SHP77 (cell line): ENCODE measurements at regions not wholly inside any gene's neighbourhood (a gene's known extent, or its start where the extent isn't known, plus 50 kb on each side); places are given as distances from the start of the nearest gene placed in this dataset.

Source experiments
- DNase-seq, 2 experiments: peaks; one replicate each; lab custom pipeline; 2025; lab: John Stamatoyannopoulos, UW

DNA sequence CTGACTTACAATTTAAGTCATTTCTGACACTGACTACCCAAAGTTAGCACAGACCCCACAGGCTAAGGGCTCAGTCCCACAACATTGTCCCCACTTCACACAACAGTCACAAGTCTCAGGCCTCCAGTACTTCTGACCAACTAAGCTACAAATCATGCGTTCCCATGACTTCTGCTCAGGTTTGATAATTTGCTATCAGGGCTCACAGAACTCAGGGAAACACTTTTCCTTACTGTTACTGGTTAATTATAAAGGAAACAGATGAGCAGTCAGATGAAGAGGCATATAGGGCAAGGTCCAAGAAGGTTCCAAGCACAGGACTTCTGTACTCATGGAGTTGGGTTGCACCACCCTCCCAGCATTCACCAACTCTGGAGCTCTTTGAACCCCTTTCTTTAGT is 151.2 kb upstream of the TNR start:
- DNase-seq = no peak

DNA sequence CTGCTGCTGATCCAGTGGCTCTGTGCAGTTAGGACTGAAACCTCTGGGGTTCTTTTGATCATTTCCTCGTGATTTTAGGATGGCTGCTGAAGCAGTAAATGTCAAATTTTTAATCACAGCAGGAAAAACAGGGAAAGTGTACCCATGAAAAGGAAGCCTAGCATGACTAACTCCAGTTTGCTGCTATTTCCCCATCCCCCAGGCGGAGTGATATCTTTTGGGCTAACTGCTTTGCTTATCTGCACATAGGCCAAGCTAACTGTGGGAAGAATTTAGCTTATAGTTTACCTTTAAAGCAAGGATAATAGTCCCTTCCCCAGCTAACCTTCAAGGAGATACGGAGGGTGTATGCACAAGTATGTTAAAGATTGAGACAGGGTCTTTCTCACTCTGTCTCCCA is 149.8 kb upstream of the TNR start:
- DNase-seq = no peak

DNA sequence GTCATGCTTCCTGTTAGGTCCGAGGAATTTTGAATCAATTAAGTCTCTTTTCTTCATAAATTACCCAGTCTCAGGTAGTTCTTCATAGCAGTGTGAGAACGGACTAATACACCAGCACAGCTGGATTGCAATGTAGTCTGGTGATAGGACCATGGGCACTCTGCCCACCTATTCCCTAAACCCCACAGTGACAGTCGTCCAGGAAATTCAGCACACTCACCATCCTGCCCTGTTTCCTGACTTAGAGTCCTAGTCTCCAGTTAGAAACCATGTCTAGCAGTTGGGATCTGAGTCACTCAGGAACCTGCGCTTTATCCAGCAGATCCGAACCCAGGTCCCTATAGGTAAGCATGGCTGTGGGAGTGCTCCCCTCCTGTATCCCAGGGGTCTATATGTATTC is 149.3 kb upstream of the TNR start:
- DNase-seq = no peak

DNA sequence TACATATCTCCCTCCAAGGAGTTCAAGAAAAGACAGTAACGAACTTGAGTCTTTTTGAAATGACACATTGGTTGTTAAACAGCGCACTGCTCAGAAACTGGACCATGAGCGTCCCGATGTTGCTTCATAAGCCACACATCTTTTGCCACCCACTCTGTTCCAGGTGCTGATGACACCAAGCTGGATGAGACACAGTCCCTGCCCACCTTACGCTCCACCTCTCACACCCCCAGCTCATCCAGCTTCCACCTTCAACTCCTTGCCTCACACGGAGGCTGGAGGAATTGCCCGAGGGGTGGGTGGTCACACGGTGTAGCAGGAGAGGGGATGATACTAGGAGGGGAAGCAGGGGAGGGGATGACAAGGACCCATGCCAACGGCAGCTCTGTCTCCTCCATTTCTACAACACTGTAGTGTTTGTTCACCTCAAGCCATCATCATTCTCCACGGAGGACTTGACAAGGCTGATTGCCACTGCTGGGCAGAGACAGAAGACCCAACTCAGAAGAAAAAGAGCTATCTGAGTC is 148.5 kb upstream of the TNR start:
- no peak for DNase-seq

DNA sequence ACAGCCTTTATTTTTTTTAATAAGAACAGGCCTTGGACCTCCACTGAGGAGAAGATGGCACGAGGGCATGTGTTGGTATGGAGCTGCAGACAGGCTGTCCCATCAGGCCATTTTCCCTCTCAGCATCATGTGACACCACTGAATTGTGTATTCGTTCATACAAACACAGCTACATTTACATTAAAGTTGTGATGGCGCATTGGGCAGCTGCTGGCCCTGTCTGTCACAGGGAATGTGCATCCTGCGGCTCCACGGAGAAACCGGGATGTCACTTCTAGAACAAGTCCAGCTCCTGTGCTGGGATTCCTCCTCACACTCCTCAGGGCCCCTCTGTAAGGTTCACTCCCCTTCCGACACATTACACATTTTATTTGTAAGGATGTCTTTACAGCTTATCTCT is 147.6 kb upstream of the TNR start:
- DNase-seq = no peak

DNA sequence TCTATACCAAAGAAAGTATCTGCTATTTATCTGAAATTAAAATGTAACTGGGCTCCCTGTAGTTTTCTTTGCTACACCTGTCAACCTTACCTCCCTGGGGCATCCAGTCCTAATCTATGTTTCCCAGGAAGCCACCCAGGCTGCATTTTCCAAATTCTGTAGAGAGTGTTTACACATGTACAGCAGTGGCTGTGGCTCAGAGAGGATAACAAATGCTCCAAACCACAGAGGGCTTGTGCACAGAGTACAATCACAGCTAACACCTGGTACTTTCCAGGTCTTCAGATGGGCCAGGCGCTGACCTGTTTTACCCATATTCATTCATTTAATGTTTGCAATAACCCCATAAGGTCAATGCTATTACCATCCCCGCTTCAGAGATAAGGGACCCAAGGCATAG is 146.5 kb upstream of the TNR start:
- DNase-seq = no peak

DNA sequence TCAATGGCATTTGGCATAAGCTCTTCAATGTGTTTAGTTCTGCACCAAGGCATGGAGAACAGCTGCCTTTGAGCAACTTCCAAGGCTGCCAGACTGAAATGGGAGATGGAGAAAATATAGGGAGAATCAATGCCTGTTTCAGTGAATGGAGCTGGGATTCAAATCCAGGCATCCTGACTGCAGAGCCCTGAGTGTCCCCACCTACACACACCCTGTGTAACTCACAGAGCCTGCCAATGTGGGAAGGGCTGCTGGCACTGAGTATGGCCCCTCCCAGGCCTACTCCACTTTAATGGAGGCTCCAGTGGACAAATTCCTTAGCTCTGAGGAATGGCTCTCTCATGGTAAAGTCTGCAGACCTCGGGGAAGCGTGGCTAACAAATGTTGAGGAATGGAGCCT is 145.6 kb upstream of the TNR start:
- no peak for DNase-seq

DNA sequence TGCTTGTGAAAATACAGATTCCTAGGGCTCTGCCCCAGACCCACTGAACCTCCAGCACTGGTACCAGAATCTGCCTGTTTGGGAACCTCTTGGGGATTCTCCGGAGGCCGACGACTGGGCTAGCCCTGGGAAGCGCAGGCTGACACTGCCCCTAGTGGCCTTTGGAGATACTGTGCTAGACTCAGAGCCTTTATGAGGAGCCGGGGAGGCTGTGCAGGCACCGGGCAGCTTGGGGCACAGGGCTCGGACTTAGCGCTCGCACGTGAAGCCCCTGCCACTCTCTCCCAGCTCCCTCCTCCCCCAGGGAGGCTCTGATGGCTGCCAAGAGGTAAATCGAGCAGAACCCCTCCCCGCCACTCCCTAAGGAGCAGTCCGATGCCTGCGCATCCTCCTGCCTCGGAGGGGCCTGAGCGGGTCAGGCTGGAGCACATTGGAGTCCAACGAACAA is 144.6 kb upstream of the TNR start:
- peak; percentile 37 to 61 for DNase-seq

DNA sequence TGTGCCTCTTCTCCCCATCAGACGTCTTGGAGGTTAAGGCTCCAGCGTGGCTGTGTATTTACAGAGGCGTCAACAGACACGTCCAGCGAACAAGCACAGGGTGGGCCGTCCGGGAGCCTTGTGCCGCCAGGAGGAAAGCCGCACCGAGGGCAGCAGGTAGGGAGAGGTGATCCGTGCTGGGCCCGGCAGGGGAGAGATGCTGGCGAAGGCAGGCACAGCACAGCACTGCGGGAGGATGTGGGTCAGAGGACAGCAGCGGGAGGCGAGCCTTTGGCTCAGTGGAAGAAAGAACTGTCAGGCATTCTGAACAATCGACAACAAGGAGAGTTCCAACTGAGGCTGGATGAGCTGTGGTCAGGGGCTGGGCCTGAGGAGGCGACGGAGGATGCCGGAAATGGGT is 144.1 kb upstream of the TNR start:
- DNase-seq = no peak

DNA sequence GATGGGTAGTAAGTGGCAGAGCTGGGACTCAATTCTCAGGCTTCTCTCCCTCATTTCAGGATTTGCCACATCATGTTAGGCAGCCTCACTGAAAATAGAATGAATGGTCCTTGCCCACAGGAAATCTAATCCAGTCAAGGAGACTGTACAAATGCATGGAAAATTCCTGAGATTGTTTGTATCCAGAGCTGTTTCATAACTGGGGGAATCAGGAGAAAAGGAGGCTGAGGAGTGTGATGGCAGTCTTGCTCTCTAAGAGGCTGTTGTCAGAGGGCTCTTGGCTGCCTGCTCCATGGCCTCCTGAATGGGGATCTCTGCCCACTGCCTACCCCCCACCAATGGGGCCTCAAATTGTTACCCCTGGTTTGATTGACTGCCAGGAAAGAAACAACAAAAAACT is 141.9 kb upstream of the TNR start:
- DNase-seq = no peak

DNA sequence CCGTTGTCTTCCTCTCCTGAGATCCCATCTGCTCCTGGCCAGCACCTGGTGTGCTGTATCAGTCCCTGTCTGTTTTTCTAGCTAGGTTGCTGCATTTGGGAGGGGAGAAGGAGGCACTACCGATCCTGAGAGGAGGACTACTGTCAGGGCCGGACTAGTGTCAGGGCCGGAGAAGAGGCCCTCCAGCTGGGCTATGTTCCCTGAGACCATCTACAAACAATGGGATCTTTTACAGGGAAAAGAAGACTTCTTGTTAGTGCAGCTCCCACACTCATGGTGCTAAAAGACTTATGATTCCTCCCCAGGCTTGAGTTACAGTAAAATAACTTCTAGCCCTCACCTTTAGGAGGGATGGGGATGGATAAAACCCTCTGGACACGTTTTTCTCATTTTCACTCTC is 141.0 kb upstream of the TNR start:
- no peak for DNase-seq

DNA sequence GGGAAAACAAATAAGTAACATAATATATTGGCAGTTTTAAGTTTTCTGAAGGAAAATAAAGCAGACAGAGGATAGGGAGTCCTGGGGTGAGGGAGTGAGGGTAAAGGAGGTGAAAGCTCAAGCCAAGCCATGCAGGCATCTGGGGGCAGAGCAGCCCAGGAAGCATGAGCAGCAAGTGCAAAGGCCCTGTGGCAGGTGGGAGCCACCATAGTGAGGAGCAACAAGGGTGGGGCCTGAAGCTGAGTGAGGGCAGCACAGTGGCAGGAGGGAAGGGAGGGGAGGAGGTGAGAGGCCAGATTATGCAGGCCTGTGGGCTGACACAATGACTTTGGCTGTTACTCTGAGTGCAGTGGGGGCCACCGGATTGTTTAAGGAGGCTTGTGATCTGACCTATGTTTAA is 138.8 kb upstream of the TNR start:
- DNase-seq = no peak

DNA sequence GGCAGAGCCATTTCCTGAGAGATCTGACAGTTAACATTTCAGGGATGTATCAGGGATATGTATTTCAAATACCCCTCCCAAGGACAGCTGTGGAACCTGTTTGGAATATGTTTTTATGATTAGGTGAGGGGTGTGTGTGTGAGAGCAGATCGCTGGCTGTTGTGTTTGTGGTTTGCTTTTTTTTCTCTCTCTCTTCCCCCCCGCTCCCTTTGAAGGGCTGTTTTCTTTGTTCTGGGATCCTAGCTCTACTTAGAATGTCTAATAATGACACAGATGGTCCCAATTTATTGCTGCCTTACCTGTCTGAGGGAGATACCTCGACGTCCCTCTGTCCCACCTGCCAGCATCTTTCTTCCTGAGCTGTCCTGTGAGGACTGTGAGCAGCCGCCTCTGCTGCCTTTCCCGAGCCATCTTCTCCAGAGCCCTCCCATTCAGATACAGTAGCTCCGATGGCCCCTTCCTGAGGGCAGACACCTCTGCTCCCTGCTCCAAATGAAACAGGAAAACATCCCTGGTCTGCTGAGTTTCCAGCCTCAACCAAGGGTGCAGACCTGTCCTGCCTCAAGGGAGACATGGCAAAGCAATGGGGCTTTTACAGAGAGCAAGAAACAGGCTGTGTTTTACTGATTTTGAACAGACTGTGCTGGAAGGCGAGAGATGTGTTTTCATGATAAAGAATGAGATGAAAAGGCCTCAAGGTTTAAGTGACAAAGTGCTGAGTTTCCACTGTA is 138.0 kb upstream of the TNR start:
- no peak for DNase-seq

DNA sequence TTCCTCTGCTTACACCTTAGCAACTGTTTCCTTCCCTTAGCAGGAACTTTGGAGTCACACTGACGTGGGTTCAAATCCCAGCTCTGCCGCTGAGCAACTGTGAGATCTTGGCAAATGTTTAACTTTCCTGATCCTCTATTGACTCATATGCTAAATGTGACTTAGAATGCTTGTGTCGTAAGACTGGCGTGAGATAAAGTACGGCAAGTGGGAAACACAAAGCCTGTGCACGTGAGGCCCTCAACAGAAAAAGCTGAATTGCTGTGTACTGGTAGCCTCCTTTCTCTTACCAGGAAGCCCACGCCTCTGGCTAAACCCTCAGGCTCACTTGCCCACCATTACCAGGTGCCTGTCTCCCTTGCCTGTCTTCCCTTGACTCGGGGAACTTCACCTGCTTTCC is 135.4 kb upstream of the TNR start:
- no peak for DNase-seq

DNA sequence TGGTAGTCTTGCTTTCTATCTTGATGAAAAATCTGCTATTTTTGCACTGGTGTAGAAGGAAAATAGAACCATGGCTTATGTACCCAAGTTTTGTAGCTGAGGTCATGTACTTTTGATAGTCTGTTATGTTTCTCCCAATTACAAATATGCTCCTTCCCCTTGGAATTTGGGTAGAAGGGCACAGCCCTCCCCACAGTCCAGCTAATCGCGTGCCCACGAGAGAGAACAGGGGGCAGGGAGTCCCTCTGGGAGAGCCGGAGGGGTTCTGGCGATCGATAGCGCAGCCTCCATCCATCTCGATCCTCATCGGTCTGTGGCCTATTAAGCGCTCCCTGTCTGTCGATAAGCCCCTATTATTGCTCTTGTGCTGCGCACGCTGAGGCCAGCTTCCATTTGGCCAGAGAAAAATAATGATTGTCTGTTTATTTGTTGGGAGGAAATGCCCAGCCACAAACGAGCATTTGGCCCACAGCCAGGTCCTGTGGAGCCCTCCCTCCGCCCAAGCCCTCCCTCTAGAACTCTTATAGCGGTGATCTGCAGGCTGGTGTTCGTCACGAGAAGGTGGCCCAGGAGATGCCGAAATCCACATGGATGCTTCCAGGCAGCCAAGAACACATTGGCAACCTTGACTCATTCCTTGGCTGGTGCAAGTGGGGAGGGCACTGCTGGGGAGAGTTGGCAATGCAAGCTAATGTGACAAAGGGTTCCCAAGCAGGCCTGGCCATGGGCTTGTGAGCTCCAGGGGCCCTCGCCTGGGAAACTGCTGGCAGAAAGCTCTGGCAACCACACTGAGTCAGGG is 134.7 kb upstream of the TNR start:
- DNase-seq = no peak

DNA sequence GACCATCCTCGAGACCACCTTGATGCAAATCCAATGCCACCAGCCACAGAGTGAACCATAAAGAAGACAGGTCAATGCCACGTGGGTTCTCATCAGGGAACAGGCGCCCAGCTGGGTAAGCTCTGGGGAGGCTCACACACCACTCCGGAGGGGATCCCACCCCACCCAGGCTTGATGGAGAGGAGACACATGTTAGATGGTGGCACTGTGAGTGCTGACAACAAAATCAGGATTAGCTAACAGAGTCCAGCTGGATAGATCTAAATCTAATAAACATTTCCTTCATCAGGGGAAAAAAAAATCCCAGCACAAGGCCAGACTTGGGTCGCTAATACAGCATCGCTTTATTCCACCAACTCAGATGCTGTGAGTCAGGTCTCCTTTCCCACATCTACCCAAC is 132.2 kb upstream of the TNR start:
- no peak for DNase-seq

DNA sequence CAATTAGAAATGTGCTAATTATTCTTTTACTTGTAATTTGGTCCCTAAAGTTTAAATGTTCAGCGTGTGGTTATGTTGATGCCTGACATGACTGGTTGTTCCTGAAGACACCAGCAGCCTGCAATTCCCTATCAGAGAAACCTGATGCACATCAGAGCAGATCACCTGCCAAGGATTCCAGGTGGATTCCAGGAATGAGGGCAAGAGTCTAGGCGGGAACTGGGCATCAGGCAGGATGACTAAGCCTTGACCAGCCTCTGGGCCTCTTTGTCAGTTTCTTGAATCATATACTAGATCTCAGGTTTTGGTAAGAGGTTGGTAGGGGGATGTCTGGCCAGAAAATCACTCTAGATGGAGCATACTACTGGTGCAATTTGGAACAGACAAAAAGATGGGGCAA is 130.7 kb upstream of the TNR start:
- DNase-seq = no peak

DNA sequence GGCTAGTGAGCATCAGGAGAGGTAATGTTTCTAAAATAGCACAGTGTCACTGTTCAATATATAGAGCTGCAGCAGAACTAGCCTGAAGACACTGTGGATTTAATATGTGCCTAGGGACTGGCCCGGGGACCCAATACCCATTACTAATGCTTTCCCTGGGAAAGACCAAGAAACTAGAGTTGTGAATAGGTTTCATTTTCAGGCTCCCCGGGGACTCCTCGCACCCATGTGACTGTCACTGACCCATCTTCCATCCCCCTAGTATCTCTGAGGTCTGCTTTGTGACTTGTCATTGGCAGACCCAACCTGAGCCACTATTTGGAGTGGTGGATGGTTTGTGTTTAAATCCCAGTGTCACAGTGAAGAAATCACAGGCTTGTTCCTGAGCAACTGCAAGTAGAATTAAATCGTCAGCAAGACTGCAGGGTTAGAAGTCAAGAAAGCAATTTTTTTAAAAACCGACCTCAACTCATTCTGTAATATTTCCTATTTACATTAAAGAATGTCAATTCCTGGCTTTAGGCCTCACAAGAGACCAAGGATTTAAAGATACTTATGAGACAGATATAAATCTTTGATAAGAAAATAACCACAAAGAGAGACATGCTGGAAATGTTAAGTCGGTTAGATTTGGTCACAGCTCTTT is 130.0 kb upstream of the TNR start:
- no peak for DNase-seq

DNA sequence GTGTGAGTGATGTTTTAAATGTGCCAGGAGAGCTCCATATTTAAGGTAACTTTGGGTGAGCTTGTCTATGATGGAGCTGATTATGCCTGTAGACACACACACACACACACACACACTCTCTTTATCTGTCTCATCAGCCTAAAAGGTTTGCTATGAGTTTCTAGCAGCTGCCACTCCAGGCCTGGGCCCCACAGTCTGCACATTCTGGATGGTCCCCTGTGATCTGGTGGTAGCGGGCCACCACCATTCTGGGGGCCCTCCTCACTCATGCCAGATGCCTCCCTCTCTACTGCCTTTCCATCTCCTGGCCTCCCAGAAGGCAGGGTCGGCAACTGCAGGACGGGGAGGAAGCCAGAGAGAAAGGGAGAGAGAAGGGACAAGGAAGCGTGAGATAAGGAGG is 129.2 kb upstream of the TNR start:
- DNase-seq = no peak

DNA sequence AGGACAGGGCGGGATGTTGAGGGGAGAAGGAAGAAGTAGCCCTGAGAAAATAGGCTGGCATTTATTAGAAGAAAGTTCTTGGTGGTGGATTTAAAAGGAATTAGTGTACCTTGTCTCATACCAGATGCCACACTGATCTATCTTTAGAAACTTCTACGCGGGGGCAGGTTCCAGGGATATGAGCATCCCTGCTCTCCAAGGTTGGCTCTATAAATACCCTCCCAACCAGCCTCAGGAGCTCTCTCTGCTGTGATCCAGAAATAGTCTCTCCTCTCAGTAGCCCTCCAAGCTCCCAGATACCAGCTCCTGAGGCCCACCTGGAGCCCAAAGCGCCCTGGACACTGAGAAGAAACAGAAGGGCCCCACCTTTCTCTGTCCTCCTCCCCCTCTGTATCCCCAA is 128.3 kb upstream of the TNR start:
- no peak for DNase-seq

DNA sequence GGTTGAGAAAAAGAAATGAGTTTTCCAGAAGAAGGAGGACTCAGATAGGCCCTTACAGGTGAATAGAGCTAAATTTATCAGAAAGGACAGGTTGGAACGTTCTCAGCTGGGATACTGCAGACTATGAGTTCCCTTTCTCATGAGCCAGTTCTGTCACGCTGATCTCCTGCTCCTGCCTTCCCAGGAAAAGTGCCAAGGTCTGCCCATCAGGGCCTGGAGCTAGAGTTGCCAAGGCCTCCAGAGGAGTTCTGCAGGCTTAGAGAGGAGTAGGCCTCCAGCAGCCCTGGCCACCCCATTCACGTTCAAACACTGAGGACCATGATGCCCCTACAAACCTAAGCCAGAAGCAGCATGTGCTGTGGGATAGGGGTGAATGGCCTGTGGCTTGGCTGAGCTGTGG is 126.8 kb upstream of the TNR start:
- DNase-seq = no peak

DNA sequence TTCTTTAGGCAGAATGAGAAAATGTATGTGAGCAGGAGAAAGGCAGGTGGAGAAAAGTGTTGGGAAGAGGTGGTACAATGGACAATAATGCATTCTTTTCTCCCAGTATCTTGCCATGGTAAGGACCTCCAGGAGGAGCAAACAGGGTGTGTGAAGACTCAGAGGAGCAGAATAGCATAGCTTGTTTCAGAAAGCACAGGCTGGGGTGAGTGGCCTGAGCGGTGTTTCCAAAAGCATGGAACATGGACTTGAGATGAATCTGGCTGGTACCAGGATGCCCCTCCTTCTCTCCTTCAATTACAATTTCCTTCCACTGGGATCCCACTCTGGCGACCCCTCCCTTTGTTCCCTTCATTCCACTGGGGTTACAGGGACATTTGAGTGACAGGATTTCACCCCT is 123.4 kb upstream of the TNR start:
- DNase-seq = no peak
